ENCODE measurements at regions not wholly inside any gene's neighbourhood (a gene's known extent, or its start where the extent isn't known, plus 50 kb on each side); places are given as distances from the start of the nearest gene placed in this dataset.

GRCh38 chr4:126748736-126749135 is 884.0 kb upstream of the INTU start:
- H4K20me1 ChIP-seq (ENCODE audit: insufficient read depth, low read length), result no peaks in the 10 kb centered on the region
- H3K9ac ChIP-seq (ENCODE audit: low read length), result no peak overlapping the region
- no peak overlapping the region for H2AFZ ChIP-seq (ENCODE audit: low read length)
- DNase-seq, result no peak
- no peaks in the 10 kb centered on the region for H3K79me2 ChIP-seq (ENCODE audit: low read length)
- no peak overlapping the region for H3K4me2 ChIP-seq (ENCODE audit: low read depth, low read length)
- no peak overlapping the region for H3K4me3 ChIP-seq (ENCODE audit: low read length)
- H3K4me1 ChIP-seq (ENCODE audit: low read length), result no peaks in the 10 kb centered on the region
- TF ChIP-seq, protein P1, sequence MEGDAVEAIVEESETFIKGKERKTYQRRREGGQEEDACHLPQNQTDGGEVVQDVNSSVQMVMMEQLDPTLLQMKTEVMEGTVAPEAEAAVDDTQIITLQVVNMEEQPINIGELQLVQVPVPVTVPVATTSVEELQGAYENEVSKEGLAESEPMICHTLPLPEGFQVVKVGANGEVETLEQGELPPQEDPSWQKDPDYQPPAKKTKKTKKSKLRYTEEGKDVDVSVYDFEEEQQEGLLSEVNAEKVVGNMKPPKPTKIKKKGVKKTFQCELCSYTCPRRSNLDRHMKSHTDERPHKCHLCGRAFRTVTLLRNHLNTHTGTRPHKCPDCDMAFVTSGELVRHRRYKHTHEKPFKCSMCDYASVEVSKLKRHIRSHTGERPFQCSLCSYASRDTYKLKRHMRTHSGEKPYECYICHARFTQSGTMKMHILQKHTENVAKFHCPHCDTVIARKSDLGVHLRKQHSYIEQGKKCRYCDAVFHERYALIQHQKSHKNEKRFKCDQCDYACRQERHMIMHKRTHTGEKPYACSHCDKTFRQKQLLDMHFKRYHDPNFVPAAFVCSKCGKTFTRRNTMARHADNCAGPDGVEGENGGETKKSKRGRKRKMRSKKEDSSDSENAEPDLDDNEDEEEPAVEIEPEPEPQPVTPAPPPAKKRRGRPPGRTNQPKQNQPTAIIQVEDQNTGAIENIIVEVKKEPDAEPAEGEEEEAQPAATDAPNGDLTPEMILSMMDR (IDR thresholded peaks at IDR 0.05; ENCODE audit: low read length), result no peak
- TF ChIP-seq EZH2phosphoT487 (IDR thresholded peaks at IDR 0.05; ENCODE audit: low read length) (no peak), EZH2 (optimal IDR thresholded peaks at IDR 0.05; ENCODE audit: low read depth, low read length) (no peak)
- no peaks in the 10 kb centered on the region for H3K9me2 ChIP-seq (replicated peaks; ENCODE audit: insufficient read depth, low read length)
- H3K27ac ChIP-seq (ENCODE audit: low read length), result no peak overlapping the region
- no peaks in the 10 kb centered on the region for H3K36me3 ChIP-seq (replicated peaks; ENCODE audit: insufficient read depth, low read length)
- H3F3A ChIP-seq (ENCODE audit: insufficient read depth, low read length), result no peaks in the 10 kb centered on the region
- no peaks in the 10 kb centered on the region for H3K27me3 ChIP-seq (replicated peaks; ENCODE audit: insufficient read depth, low read length)
- no peaks in the 10 kb centered on the region for H3K9me3 ChIP-seq (replicated peaks; ENCODE audit: insufficient read depth, low read length)

- no peaks in the 10 kb centered on the region for H3K79me2 ChIP-seq (ENCODE audit: low read length)
- no peaks in the 10 kb centered on the region for H3K4me1 ChIP-seq (ENCODE audit: low read length)
- TF ChIP-seq, protein P1 (IDR thresholded peaks at IDR 0.05; ENCODE audit: low read length), result no peak
- TF ChIP-seq EZH2 (optimal IDR thresholded peaks at IDR 0.05; ENCODE audit: low read depth, low read length) (no peak), EZH2phosphoT487 (IDR thresholded peaks at IDR 0.05; ENCODE audit: low read length) (no peak)
- no peaks in the 10 kb centered on the region for H3K27me3 ChIP-seq (replicated peaks; ENCODE audit: insufficient read depth, low read length)
- no peak overlapping the region for H3K27ac ChIP-seq (ENCODE audit: low read length)
- no peak overlapping the region for H2AFZ ChIP-seq (ENCODE audit: low read length)
- H3K4me2 ChIP-seq (ENCODE audit: low read depth, low read length), result no peak overlapping the region
- DNase-seq, result no peak
- H3K9me3 ChIP-seq (replicated peaks; ENCODE audit: insufficient read depth, low read length), result no peaks in the 10 kb centered on the region
- H3K9ac ChIP-seq (ENCODE audit: low read length), result no peak overlapping the region
- H3K9me2 ChIP-seq (replicated peaks; ENCODE audit: insufficient read depth, low read length), result no peaks in the 10 kb centered on the region
- H3F3A ChIP-seq (ENCODE audit: insufficient read depth, low read length), result no peaks in the 10 kb centered on the region
- no peaks in the 10 kb centered on the region for H4K20me1 ChIP-seq (ENCODE audit: insufficient read depth, low read length)
- no peaks in the 10 kb centered on the region for H3K36me3 ChIP-seq (replicated peaks; ENCODE audit: insufficient read depth, low read length)
- H3K4me3 ChIP-seq (ENCODE audit: low read length), result no peak overlapping the region
Observed at GRCh38 chr4:126750723-126751122, 882.0 kb upstream of the INTU start.

- Histone ChIP-seq H3K79me2 (ENCODE audit: low read length) (no peaks in the 10 kb centered on the region), H3K27ac (ENCODE audit: low read length) (no peak overlapping the region), H4K20me1 (ENCODE audit: insufficient read depth, low read length) (no peaks in the 10 kb centered on the region), H3K4me3 (ENCODE audit: low read length) (no peak overlapping the region), H3K4me1 (ENCODE audit: low read length) (no peaks in the 10 kb centered on the region), H3K9me2 (replicated peaks; ENCODE audit: insufficient read depth, low read length) (no peaks in the 10 kb centered on the region), H3F3A (ENCODE audit: insufficient read depth, low read length) (no peaks in the 10 kb centered on the region), H2AFZ (ENCODE audit: low read length) (no peak overlapping the region), H3K9me3 (replicated peaks; ENCODE audit: insufficient read depth, low read length) (no peaks in the 10 kb centered on the region), H3K36me3 (replicated peaks; ENCODE audit: insufficient read depth, low read length) (no peaks in the 10 kb centered on the region), H3K9ac (ENCODE audit: low read length) (no peak overlapping the region), H3K4me2 (ENCODE audit: low read depth, low read length) (no peak overlapping the region), H3K27me3 (replicated peaks; ENCODE audit: insufficient read depth, low read length) (no peaks in the 10 kb centered on the region)
- no peak for DNase-seq
- TF ChIP-seq EZH2phosphoT487 (IDR thresholded peaks at IDR 0.05; ENCODE audit: low read length) (no peak), EZH2 (optimal IDR thresholded peaks at IDR 0.05; ENCODE audit: low read depth, low read length) (no peak)
- TF ChIP-seq, protein P1 (IDR thresholded peaks at IDR 0.05; ENCODE audit: low read length), result no peak
Observed at GRCh38 chr4:126752126-126752525, 880.6 kb upstream of the INTU start.
